IPS DF 6.9 (cell line): ENCODE measurements at regions not wholly inside any gene's neighbourhood (a gene's known extent, or its start where the extent isn't known, plus 50 kb on each side); places are given as distances from the start of the nearest gene placed in this dataset.
A peak's percentile ranks its signal among the peaks of the same experiment; 100 is the strongest.
"Not testable (repeated sequence)": the region's sequence is repeated elsewhere in the genome, so short reads cannot be mapped to it uniquely, and the experiment has no call there.

Source experiments
- DNase-seq: peaks from one replicate; pipeline ENCODE4 v3.0.0-alpha.2; 2013; ENCODE audit warnings: low read depth, low spot score
- H3K27ac ChIP-seq: one replicate; pipeline ENCODE4 v1.5.1; 2013; ENCODE audit warnings: low read length, control low read depth
- H3K27me3 ChIP-seq: 2 replicates; pipeline ENCODE4 v1.6.1; 2013; ENCODE audit warnings: mild to moderate bottlenecking, low read length; ENCODE audit not compliant: control insufficient read depth, insufficient read depth
- H3K36me3 ChIP-seq: 2 replicates; pipeline ENCODE4 v1.6.1; 2013; ENCODE audit warnings: low read length; ENCODE audit not compliant: control insufficient read depth, insufficient read depth
- H3K4me1 ChIP-seq: 2 replicates; pipeline ENCODE4 v1.6.1; 2013; ENCODE audit warnings: low read length; ENCODE audit not compliant: control insufficient read depth, insufficient read depth
- H3K4me3 ChIP-seq: 2 replicates; pipeline ENCODE4 v1.5.1; 2013; ENCODE audit warnings: mild to moderate bottlenecking, low read length
- H3K9me3 ChIP-seq: 2 replicates; pipeline ENCODE4 v1.6.1; 2013; ENCODE audit warnings: low read length, inconsistent platforms; ENCODE audit not compliant: control insufficient read depth, insufficient read depth
- WGBS: extraction: QIAGEN DNeasy Blood & Tissue Kit; methylation state at CpG from one replicate; pipeline ENCODE4 v1.1.7; 2013; ENCODE audit warnings: mixed read lengths, missing lambda C conversion rate; ENCODE audit not compliant: insufficient read length, insufficient coverage; 5-methylcytosine and 5-hydroxymethylcytosine counted together

- not testable (repeated sequence) for H3K27me3 ChIP-seq, H3K36me3 ChIP-seq, H3K4me3 ChIP-seq, H3K9me3 ChIP-seq, DNase-seq, H3K4me1 ChIP-seq, H3K27ac ChIP-seq
- WGBS, result no CpG with 5 or more reads among the region's 4 CpGs
Measured at GRCh38 chr22:22296047-22296446, 51.5 kb downstream of the VPREB1 start.

GRCh38 chr22:22297159-22297793, 52.7 kb downstream of the VPREB1 start:
- not testable (repeated sequence) for DNase-seq, H3K27me3 ChIP-seq, H3K9me3 ChIP-seq, H3K27ac ChIP-seq, H3K4me1 ChIP-seq, H3K36me3 ChIP-seq
- WGBS, result no CpG with 5 or more reads among the region's 28 CpGs
- H3K4me3 ChIP-seq, result peak overlapping the region; percentile 77; the same call in 1 of the 2 replicates

GRCh38 chr22:22297794-22298653, 53.4 kb downstream of the VPREB1 start:
- DNase-seq, result not testable (repeated sequence)
- no CpG with 5 or more reads among the region's 72 CpGs for WGBS

DNA sequence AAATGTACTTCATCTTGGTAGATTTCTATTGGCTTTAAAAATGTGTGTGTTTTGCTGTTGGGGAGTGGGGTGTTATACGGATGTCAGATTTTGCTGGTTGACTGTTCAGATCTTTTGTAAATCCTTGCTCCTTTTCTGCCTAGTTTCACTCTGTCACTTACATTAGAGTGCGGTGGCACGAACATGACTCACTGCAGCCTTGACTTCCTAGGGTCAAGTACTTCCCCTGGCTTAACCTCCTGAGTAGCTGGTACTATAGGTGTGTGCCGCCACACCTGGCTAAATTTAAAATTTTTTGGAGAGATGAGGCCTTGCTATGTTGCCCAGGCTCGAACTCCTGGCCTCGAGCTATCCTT, 54.0 kb downstream of the VPREB1 start:
- H3K36me3 ChIP-seq, H3K27me3 ChIP-seq, H3K9me3 ChIP-seq, H3K27ac ChIP-seq, H3K4me1 ChIP-seq, DNase-seq: not testable (repeated sequence)
- WGBS, result no CpG with 5 or more reads among the region's 6 CpGs
- peak overlapping the region; percentile 77; the same call in 1 of the 2 replicates for H3K4me3 ChIP-seq

More at GRCh38 chr22:22297794-22298653, 53.4 kb downstream of the VPREB1 start:
- H3K4me1 ChIP-seq, H3K9me3 ChIP-seq, H3K27me3 ChIP-seq, H3K36me3 ChIP-seq, H3K27ac ChIP-seq: not testable (repeated sequence)
- H3K4me3 ChIP-seq, result peak overlapping the region; percentile 77; the same call in 1 of the 2 replicates

DNA sequence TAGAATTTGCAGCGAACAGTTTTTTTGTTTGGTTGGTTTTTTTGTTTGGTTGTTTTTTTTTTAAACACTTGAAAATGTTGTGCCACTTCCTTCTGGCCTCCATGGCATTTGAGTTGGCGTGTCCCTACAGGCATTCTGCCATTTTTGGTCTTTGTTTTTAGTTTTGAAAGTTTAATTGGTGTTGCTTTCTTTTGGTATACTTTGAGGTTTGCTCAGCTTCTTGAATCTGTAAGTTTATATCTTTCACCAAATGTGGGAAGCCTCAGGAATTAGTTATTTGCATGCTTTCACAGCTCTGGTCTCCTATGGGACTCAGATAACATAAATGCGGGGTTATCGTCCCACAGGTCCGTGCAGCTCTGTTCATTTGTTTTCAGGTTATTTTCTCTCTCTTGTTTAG, 55.9 kb downstream of the VPREB1 start:
- H3K27ac ChIP-seq, H3K36me3 ChIP-seq, H3K4me3 ChIP-seq, DNase-seq, H3K27me3 ChIP-seq, H3K9me3 ChIP-seq, H3K4me1 ChIP-seq: not testable (repeated sequence)
- WGBS, result no CpG with 5 or more reads among the region's 5 CpGs

DNA sequence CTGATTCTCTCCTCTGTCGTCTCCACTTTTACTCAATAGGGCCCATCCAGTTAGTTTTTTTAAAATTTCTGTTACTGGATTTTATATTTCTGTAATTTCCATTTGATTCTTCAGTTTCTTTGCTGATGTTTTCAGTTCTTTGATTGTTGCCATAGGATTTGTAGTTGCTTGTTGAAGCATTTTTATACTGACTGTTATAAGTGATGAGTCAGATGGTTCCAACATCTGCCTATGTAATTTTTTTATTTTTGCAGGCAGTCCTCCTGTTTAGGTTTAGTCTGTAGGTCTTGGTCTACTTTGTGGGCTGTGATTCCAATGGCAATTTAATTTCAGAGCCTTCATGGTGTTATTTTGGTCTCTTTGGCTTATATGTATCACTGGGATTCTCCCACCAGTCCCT, 56.4 kb downstream of the VPREB1 start:
- H3K27ac ChIP-seq, H3K4me1 ChIP-seq, DNase-seq, H3K27me3 ChIP-seq, H3K9me3 ChIP-seq, H3K4me3 ChIP-seq, H3K36me3 ChIP-seq: not testable (repeated sequence)
- WGBS, result no CpG with 5 or more reads among the region's 1 CpG

GRCh38 chr22:22316589-22316988, 72.0 kb downstream of the VPREB1 start:
- Histone ChIP-seq H3K36me3 (peaks cover 10% of the 10 kb centered on the region), H3K27ac (no peak overlapping the region), H3K9me3 (no peaks in the 10 kb centered on the region), H3K4me1 (0 out of 2 replicates have a peak, but pooled peaks cover 1% of the 10 kb centered on the region), H3K27me3 (peaks cover 2% of the 10 kb centered on the region), H3K4me3 (no peak overlapping the region)
- no CpG with 5 or more reads among the region's 2 CpGs for WGBS
- no peak for DNase-seq

GRCh38 chr22:22318723-22319465, 74.3 kb downstream of the VPREB1 start:
- Histone ChIP-seq H3K36me3 (peaks cover 10% of the 10 kb centered on the region), H3K9me3 (no peaks in the 10 kb centered on the region), H3K4me1 (0 out of 2 replicates have a peak, but pooled peaks cover 1% of the 10 kb centered on the region), H3K4me3 (no peak overlapping the region), H3K27me3 (peaks cover 3% of the 10 kb centered on the region), H3K27ac (no peak overlapping the region)
- no CpG with 5 or more reads among the region's 8 CpGs for WGBS
- DNase-seq, result no peak

DNA sequence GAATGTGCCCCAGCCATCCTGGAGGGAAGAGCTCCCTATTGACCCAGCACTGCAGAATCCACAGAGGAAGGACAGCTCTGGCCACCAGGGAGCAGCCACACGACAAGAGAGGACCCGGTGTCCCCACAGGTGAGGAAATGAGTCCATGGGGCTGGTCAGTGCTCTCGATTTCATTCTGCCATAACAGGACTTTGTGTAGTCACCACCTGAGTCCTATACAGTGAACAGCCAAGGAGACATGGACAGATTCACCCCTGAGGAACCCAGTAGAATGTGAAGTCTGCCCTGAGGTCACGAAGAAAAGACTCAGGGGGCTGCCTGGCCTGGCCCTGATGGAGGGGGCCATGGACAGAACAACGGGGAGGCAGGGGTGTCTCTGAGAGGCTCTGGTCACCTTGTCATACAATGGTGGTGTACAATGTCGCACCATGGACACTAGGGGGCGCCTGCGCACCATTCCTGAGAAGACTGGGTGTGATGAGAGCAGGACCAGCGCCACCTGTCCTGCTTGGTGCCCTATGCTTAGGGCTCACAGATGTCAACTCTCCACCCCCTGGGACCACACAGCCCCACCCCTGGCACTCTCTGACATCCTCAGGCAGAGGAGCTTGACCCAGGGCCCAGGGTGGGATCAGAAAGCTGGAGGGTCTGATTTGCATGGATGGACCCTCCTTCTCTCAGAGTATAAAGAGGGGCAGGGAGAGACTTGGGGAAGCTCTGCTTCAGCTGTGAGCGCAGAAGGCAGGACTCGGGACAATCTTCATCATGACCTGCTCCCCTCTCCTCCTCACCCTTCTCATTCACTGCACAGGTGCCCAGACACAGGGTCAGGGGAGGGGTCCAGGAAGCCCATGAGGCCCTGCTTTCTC, 77.4 kb downstream of the VPREB1 start:
- not testable (repeated sequence) for H3K27ac ChIP-seq, H3K9me3 ChIP-seq, H3K4me3 ChIP-seq, DNase-seq, H3K4me1 ChIP-seq
- H3K36me3 ChIP-seq, result peaks cover 10% of the 10 kb centered on the region
- peaks cover 21% of the 10 kb centered on the region for H3K27me3 ChIP-seq
- no CpG with 5 or more reads among the region's 11 CpGs for WGBS

- Histone ChIP-seq H3K27ac (no peak overlapping the region), H3K27me3 (peaks cover 27% of the 10 kb centered on the region), H3K36me3 (peaks cover 10% of the 10 kb centered on the region), H3K4me3 (no peak overlapping the region), H3K4me1 (no peaks in the 10 kb centered on the region), H3K9me3 (no peaks in the 10 kb centered on the region)
- WGBS, result no CpG with 5 or more reads among the region's 10 CpGs
- DNase-seq, result no peak
Measured at GRCh38 chr22:22322792-22323191, 78.2 kb downstream of the VPREB1 start.
